Left renal cortex interstitium (tissue), 4 donors: ENCODE measurements at regions not wholly inside any gene's neighbourhood (a gene's known extent, or its start where the extent isn't known, plus 50 kb on each side); places are given as distances from the start of the nearest gene placed in this dataset.
A peak's percentile ranks its signal among the peaks of the same experiment; 100 is the strongest.

Source experiments
- DNase-seq, 4 donors: peaks; one replicate each; pipeline ENCODE4 v3.0.0-alpha.2; 2013; ENCODE audit warnings: low read depth in 4 of 4, low spot score in 2 of 4, missing footprints in 1 of 4

DNA sequence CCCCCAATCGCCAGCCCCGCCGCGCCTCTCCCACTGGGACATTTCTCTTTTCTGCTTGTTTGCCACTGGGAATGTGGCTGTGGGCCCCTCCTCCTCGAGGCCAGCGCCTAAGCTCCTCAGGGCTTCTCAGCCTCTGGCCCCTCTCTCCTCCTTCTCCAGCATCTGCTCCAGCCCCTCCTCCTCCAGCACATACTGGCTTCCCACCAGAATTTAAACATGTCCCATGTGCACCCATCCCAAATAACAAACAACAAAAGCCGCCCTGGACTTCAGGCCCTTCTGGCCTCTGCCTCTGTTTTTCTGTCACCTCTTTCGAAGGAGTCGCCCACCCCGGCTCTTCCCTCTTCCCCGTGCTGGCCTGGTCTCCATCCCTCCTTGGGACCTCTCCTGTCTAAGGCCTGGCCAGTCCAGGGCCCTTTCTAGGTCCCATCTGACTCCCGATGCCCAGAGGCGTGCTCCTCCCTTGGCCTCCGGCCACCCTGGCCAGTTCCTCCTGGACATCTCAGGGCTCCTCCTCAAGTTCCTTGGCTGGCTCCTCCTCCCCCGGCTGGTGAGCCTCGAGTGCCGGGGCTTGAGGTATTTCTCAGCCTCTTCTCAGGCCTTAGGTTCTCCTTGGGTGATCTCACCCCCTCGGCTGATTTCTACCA, 94.6 kb upstream of the SLC6A6 start:
- DNase-seq = no peak

DNA sequence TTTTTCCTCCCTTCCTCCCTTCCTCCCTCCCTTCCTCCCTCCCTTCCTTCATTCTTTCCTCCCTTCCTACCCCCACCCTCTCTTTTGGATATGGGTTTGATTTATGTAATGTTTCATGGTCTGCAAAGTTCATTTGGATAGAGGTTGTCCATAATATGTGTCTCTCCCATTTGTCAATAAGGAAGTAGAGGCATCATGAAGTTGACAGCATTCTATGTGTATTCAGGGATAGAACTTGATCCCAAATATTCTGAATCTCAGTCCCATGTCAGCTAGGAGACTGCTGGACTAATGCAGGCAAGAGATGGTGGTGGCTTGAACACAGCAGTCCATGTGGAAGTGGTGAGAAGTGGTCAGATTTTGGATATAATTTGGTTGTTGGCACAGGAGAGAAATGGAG, 90.7 kb upstream of the SLC6A6 start:
- no peak for DNase-seq

DNA sequence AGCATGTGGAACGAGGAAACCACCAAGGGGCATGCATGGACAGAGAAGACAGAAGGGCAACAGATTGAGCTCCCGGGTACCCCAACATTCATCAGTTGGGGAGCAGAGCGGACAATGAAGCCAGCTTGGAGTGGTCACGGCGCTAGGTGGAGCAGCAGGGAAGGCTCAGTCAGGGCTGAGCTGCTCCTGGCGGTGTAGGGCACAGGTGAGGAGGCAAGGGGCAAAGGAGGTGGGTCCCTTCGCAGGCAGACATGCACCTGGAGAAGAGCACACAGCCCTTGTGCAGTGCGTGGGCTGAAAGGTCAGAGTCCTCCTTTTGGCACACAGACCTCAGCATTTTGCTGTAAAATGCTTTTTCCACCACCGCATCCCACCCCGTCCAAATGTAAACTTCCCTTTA, 90.0 kb upstream of the SLC6A6 start:
- DNase-seq = no peak

DNA sequence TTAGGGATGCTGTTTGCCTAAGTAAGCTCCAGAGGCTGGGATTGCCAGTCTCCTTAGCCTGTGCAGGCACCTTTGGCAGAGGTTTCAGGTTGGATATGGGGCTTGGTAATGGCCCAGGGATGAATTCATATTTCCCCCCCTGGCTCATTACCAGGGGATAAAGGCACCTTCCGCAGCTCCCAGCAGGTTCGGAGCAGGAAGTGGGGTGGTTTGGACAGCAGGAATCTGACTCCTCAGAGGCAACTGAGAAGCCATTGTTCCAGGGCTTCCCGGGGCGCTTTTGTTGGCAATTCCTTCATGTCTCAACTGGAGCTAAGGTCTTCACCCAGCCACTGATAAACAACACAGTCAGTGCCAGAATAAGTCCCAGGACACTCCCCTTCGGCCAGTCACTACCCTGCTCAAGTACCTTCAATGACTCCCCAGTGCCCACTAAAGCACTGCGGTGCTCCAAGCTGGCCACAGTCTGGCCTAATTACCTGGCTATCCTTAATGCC, 85.3 kb upstream of the SLC6A6 start:
- no peak for DNase-seq

DNA sequence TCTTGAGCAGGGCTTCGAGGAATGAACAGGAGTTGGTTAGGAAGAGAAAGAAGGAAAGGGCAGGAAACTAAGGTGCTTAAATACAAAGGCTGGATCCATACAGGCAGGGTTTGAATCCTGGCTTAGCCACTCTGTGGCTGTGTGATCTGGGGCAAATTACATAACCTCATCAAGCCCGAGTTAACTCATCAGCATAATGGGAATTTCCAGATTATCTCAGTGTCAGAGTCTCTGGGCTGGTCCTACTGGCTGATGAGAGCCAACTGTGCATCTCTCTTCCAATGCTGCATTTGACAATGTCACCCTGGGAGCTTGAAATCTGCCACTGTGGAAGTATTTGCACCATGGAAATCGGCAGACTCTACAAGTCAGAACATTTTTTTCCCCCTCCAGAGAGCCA, 83.8 kb upstream of the SLC6A6 start:
- DNase-seq = no peak

DNA sequence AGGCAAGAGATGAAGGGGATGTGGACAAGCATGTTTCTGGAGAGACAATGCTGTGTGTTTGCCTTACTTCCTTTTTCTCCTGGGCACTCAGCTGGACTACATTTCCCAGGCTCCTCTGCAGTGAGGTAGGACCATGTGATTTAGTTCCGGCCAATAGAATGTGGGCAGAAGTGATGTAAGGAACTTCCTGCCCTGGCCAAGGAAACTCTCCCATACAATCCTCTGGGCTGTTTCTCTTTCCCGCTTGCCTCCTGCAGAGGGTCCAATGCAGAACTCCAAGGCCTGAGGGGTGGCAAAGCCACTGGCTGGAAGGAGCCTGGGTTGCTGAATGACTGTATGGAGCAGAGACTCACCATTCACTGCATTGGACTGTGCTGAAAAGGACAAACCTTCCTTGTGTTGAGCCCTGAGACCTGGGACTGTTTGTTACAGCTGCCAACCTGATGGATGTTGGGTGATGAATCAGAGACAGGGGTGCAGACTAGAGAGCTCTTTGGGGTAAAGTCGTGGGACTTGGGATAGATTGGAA, 82.7 kb upstream of the SLC6A6 start:
- DNase-seq = no peak

DNA sequence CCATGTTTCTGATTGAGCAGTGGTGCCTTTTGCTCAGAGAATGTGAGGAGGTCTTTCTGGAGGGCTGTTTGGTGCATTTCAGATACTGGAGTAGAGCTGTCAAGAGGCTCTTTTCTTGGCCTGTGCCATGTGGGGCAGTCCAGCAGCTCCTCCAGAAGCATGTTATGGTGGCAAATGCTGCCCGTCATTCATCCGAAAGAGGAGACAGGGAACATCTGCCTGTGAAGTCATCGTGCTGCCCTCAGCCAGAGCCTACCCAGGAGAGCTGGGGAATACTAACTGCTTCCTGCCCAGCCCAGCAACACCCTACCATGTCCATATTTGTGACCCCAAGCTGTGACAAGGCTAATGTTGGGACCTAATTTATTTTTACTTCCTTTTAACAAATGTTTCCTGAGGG, 82.2 kb upstream of the SLC6A6 start:
- no peak for DNase-seq

DNA sequence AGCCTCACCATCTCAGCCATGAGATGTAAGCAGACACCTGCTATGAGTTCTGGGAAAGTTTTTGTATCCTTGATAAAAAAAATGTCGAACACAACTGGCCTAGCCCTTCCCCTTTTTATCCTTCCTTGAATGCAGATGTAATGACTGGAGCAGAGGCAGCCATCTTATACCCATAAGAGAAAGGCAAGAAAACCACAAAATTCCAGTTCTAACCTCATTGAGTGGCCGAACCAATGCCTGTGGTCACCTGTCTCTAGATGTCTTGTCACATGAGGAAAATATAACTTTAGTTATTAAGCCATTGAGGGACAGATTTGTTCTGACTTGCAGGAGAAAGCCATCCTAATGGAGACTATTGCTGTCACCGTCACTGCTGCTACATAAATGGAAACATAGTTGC, 80.4 kb upstream of the SLC6A6 start:
- DNase-seq = no peak

DNA sequence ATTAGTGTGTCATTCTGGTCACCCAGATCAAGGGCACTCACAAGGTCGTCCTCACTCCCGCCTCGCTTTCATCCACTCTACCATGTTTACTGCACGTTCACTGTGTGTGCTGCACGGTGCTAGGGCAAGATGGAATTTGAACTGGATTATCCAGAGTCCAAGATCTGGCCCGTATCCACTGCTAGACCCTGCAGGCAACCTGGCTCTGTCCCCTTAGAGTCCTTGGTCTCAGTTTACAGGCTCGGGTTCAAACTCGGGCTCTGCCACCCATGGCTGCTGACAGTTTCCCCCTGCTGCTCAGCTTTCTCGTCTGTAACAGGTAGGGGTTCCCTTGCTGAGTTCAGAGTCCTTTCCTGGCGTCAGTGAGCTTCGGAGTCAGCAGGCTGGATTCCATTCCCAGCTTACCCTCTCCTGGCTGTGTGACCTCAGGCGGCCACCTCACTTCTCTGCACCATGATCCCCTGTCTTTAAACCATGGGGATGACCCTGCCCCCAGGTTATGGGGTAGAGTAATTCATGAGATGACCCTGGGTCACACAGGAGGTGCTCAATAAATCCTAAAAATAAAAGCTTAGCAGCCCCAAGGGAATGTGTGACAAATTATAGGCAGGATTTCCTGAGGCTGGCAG, 79.6 kb upstream of the SLC6A6 start:
- DNase-seq = no peak

DNA sequence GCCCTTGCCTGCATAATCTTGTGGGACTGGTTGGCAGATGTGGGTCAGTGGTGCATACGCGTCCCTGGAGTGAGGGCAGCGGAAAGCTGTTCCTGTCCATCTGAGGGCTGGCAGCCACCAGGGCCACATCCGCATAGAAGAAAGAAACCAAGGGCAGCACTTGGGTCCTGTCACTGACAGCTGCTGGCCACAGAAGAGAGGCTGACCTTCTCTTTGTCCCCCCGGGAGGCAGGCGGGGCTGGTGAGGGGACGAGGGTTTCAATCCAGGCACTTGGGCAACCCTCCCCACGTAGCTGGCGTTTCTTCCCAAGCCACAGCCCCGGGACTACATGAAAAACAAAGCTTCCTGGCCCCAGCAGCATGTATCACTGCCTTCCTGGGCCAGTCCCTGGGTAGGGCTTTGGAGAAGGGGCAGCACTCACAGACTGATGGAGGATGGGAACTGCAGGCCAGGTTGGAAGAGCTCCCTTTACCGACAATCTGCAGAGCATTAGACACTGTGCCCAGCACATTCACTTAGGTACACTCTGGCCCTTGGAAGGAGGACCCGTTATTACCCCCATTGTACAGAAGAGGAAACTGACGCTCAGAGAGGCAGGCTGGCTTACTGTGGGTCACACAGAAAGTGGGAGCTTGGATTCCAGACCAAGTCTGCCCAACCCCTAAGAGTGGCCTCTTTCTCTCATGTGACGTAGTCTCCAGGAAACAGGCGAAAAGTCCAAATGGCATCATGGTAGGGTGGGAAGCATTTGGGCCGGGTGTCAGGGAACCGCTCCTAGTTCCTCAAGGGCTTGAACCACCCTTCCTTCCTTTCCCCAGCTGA, 78.8 kb upstream of the SLC6A6 start:
- no peak for DNase-seq

DNA sequence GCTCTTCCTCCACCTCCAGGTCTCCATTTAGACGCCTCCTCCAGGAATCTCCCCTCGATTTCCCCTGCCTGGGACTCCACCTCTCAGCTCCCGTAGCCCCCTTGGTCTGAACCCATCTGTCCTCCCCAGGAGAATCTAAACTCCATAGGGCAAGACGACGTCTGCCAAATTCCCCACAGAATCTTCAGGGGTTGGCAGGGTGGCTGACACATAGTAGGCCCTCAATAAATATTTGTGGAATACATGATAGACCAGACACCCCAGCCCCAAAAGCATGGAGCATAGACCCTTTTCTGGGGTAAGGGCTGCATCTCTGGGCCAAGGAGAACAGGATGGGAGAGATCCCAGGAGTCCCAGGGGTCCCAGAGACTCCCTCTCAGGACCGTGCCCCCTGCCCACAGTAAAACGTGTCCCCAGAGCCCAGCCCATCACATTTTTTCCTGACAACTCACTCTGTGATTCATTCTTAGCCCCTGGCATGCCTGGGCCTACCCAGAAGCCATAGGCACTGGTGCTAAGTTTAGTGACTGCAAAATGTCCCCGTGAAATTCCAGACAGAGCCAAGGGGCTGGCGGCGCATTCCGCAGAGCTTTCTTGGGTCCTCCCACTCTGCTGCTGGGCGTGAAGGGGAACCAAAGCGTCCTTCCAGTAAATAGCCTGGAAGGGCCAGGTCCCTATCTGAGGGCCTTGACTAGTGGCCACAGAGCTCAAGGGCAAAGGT, 78.0 kb upstream of the SLC6A6 start:
- no peak for DNase-seq

DNA sequence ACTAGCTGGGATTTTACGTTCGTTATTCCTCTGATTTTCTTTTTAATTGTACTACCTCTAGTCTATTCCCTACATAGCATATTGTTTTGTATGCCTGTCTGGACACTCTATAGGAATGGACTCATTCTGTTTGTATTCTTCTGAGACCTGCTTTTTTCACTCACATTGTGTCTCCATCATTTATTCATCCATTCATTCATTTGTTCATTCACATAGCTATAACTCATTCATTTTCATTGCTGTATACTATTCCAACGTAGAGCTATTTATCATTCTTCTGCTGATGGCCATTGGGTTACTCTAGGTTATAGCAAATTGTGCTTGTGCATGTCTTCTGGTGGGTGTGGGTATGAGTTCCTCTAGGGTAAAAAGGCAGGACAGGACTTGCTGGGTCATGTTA, 74.0 kb upstream of the SLC6A6 start:
- no peak for DNase-seq

DNA sequence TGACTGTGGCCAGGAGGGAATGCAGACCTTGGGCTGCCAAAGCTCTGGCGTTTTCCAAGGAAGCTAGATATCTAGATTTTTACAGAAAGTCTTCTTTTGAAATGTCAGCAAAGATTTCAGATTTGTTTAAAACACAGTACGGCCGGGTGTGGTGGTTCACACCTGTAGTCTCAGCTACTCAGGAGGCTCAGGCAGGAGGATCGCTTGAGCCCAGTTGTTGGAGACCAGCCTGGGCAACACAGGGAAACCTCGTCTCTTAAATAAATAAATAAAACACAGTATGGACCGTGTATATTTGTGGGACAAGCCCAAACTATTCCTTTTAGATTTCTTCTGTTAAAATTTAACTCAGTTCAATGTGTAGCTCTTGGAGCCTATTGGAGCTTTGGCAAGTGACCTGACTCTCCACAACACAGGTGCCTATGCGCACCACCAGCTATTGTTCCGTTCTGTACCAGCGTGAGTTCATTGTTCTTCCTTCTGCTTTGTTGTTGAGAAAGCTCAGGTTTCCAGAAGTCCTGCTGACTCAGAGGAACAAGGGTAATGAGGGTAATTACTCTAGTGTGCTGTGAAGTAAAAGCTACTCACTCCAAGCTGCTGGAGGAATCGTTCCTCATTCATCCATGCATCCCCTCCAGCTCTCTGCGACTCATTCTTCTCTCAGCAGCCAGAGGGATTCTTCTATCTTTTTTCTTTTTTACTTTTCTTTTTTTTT, 73.1 kb upstream of the SLC6A6 start:
- peak in 2 of 4 donors; percentile 7 to 31 for DNase-seq

DNA sequence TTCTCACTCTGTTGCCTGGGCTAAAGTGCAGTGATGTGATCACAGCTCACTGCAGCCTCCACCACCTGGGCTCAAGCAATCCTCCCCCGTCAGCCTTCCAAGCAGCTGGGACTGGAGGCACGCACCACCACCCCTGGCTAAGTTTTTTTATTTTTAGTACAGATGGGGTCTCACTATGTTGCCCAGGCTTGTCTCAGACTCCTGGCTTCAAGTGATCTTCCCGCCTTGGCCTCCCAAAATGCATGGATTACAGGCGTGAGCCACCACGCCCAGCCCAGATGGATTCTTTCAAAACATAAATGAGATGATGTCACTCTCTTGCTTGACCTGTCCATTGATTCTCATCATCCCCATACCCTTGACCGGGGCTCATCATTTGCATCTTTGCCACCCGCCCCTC, 72.6 kb upstream of the SLC6A6 start:
- no peak for DNase-seq

DNA sequence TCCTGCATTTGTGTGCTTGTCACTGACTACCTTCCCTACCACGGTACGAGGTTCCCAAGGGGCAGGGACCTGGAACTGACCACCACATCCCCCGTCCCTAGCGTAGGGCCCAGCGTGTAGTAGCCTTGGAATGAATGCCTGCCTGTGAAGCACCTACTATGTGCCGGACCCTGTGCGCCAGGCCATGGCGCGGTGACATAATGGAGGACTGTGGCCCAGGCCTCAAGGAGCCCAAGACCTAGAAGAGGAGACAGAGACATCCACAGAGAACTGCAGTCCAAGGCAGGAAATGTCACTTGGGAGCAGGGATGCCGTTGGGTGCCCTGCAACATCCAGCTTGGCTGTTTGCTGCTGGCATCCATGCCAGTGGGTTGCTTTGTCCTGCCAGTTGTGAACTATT, 71.9 kb upstream of the SLC6A6 start:
- no peak for DNase-seq

DNA sequence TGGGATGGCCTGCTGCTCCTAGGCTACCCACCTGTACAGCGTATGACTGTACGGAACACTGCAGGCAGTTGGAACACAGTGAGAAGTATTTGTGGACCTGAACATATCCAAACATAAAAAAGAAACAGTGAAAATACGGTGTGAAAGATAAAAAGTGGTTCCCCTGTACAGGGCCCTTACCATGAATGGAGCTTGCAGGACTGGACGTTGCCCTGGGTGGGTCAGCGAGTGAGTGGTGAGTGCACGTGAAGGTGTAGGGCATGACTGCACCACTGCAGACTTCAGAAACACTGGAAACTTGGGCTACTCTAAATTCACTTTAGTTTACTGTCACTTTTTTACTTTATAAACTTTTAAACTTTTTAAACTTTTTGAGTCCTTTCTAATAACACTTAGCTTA, 71.2 kb upstream of the SLC6A6 start:
- DNase-seq = no peak

DNA sequence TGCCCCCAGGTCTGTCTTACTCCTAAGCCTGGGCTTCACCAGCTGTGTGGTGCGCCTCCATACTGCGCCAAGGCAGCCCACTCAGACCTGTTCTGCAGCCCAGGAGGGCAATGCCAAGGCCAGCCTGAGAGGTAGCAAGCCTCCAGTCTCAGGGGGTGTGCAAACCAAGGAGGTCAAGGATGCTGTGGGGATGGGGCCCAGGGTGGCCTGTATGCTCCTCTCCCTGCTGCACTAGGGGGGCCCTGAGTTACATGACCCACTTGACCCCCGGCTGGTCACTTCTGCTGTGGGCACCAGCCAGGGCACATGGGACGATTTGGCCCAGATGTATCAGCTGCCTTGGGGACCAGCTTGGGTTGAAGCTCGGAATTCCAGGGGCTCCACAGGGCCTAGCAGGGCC, 70.0 kb upstream of the SLC6A6 start:
- no peak for DNase-seq

DNA sequence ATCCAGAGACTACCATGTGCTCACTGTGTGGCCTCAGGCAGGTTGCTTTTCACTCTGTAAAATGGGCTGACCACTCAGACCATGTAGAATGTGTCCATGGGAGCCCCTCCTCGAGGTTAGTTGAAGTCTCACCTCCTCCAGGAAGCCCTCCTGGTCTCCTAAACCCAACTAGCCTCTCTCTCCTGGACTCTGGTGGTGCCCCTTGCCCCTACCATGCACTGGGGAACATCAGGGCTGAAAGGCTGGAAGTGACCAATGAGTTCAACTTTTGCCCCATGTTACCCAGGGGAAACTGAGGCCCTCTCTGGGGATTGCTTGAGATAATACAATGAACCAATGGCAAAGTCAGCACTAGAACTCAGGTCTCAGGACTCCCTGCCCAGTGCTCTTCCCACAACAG, 69.2 kb upstream of the SLC6A6 start:
- no peak for DNase-seq

DNA sequence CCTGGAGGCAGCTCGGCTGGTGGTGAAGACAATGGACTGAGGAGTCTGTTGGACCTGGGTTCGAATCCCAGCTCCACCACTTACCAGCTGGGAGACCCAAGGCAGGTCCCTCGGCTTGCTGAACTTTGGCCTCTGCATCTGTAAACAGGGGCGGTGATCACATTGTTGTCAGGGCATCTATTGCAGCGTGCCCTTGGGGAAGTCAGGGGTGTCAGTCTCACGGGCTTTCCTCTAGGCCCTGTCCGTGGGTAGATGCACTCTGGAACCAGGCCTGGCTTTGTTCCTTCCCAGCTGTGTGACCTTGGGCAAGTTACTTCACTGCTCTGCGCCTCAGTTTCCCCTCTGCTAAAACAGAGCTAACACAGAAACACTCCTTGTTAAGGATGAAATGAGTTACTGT, 68.8 kb upstream of the SLC6A6 start:
- no peak for DNase-seq

DNA sequence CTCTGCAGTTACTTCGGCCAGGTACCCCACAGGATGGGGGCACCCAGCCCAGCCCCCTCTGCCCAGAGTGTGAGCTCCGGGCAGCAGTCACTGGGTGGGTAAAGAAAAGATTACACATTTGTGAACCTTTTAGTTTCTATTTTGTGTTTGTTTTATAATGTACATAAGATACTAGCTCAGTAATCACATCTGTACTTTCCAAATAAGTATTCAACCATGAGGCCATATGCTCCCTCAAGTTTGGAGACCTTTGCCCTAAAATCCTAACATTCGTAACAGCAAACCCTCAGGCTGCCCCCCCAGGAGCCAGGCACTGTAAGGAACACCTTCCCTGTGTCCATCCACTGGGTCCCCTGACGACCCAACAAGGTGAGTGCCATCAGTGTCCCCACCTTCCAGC, 68.3 kb upstream of the SLC6A6 start:
- DNase-seq = no peak
